T-cell (primary cell): ENCODE measurements at regions not wholly inside any gene's neighbourhood (a gene's known extent, or its start where the extent isn't known, plus 50 kb on each side); places are given as distances from the start of the nearest gene placed in this dataset.

Source experiments
- ATAC-seq, 4 experiments: fragments of 200-7000 bp in 3 of 4; fragments of 150-1000 bp in 1 of 4; cut with Tn5 transposase; replicated peaks in 1 of 4; 1 replicate in 3 of 4; 2 replicates in 1 of 4; pipeline ENCODE4 v1.10.0; 2021; ENCODE audit warnings: moderate library complexity in 3 of 4, mild to moderate bottlenecking in 2 of 4, moderate number of reproducible peaks in 1 of 4
- CTCF ChIA-PET, 2 donors: fragments of 300-600 bp; sonication (Branson Sonifier 250); formaldehyde crosslinking; loops; one replicate each; lab custom pipeline; 2022; ENCODE audit warnings: antibody characterized with exemption in 2 of 2; lab: Charles Lee
- POLR2A ChIA-PET, 2 donors: fragments of 300-600 bp; sonication (Branson Sonifier 250); formaldehyde crosslinking; loops; one replicate each; lab custom pipeline; 2022; ENCODE audit warnings: antibody characterized with exemption in 2 of 2; lab: Charles Lee
- DNase-seq, 35 experiments: peaks; one replicate each; pipeline versions ENCODE4 v3.0.0 to v3.0.0-alpha.2; 2013 to 2023
- H3K27ac ChIP-seq: one replicate; pipeline ENCODE4 v1.5.1; 2013; ENCODE audit warnings: low read length
- H3K27me3 ChIP-seq, 2 experiments: replicated peaks in 1 of 2; 1 replicate in 1 of 2; 2 replicates in 1 of 2; pipeline versions ENCODE4 v1.6.1 to v1.7.0; 2013; ENCODE audit warnings: low read length in 1 of 2, mixed read lengths in 1 of 2; ENCODE audit not compliant: control insufficient read depth in 2 of 2, insufficient read depth in 2 of 2; ENCODE audit errors: extremely low read depth in 1 of 2
- H3K36me3 ChIP-seq, 2 donors: 1 replicate in 1 of 2; 2 replicates in 1 of 2; pipeline versions ENCODE4 v1.6.1 to v1.7.0; 2013; ENCODE audit warnings: low read length in 1 of 2; ENCODE audit not compliant: control insufficient read depth in 2 of 2, insufficient read depth in 1 of 2; ENCODE audit errors: extremely low read depth in 1 of 2
- H3K4me1 ChIP-seq, 2 experiments: 1 replicate in 1 of 2; 2 replicates in 1 of 2; pipeline versions ENCODE4 v1.6.1 to v1.7.0; 2013; ENCODE audit warnings: low read length in 2 of 2, mixed read lengths in 1 of 2; ENCODE audit not compliant: insufficient read depth in 2 of 2, control insufficient read depth in 1 of 2; ENCODE audit errors: extremely low read depth in 1 of 2
- H3K4me3 ChIP-seq, 2 donors: 1 replicate in 1 of 2; 2 replicates in 1 of 2; pipeline versions ENCODE4 v1.5.1 to v1.7.0; 2013; ENCODE audit warnings: mild to moderate bottlenecking in 2 of 2, low read length in 1 of 2, moderate library complexity in 1 of 2; ENCODE audit not compliant: control insufficient read depth in 1 of 2; ENCODE audit errors: extremely low read depth in 1 of 2
- H3K9me3 ChIP-seq: 2 replicates; pipeline ENCODE4 v1.7.0; 2013
- H3K27ac Mint-ChIP-seq, 2 donors: one replicate each; pipeline ENCODE4 v1.8.0; 2020 to 2021; ENCODE audit warnings: mild to moderate bottlenecking in 2 of 2, mixed read lengths in 2 of 2
- H3K27me3 Mint-ChIP-seq, 2 donors: one replicate each; pipeline ENCODE4 v1.8.0; 2021 to 2022; ENCODE audit warnings: mixed read lengths in 2 of 2
- H3K36me3 Mint-ChIP-seq: one replicate; pipeline ENCODE4 v1.8.0; 2021; ENCODE audit warnings: mixed read lengths
- H3K4me1 Mint-ChIP-seq, 3 donors: one replicate each; pipeline ENCODE4 v1.8.0; 2020 to 2022; ENCODE audit warnings: mixed read lengths in 3 of 3, mild to moderate bottlenecking in 1 of 3
- H3K4me3 Mint-ChIP-seq, 3 donors: one replicate each; pipeline ENCODE4 v1.8.0; 2020 to 2022; ENCODE audit warnings: mild to moderate bottlenecking in 3 of 3, mixed read lengths in 3 of 3, moderate library complexity in 3 of 3
- H3K9me3 Mint-ChIP-seq, 3 donors: one replicate each; pipeline ENCODE4 v1.8.0; 2020 to 2022; ENCODE audit warnings: mixed read lengths in 3 of 3
- WGBS: methylation state at CpG from one replicate; pipeline ENCODE4 v1.1.5; 2013; ENCODE audit warnings: missing lambda C conversion rate; ENCODE audit not compliant: insufficient coverage; 5-methylcytosine and 5-hydroxymethylcytosine counted together

GRCh38 chr5:167664222-167664804 lies 627.1 kb upstream of the WWC1 start:
- Mint-ChIP-seq H3K4me1 (no peaks in the 10 kb centered on the region), H3K27ac (no peak overlapping the region), H3K27me3 (no peaks in the 10 kb centered on the region), H3K4me3 (no peak overlapping the region), H3K9me3 (peaks cover 0 to 4% (median 0%) of the 10 kb centered on the region in 3 donors), H3K36me3 (no peaks in the 10 kb centered on the region)
- Histone ChIP-seq H3K9me3 (no peaks in the 10 kb centered on the region), H3K27me3 (no peaks in the 10 kb centered on the region), H3K4me3 (no peak overlapping the region), H3K4me1 (no peaks in the 10 kb centered on the region), H3K36me3 (no peaks in the 10 kb centered on the region), H3K27ac (no peak overlapping the region)
- POLR2A ChIA-PET, result no interaction called here
- no peak for ATAC-seq
- no CpG with 5 or more reads among the region's 3 CpGs for WGBS
- CTCF ChIA-PET, result no interaction called here
- no peak for DNase-seq

GRCh38 chr5:167665841-167666375 lies 625.5 kb upstream of the WWC1 start:
- Mint-ChIP-seq H3K4me3 (no peak overlapping the region), H3K27ac (no peak overlapping the region), H3K36me3 (no peaks in the 10 kb centered on the region), H3K27me3 (no peaks in the 10 kb centered on the region), H3K4me1 (no peaks in the 10 kb centered on the region), H3K9me3 (peaks cover 0 to 4% (median 0%) of the 10 kb centered on the region in 3 donors)
- ChIA-PET POLR2A (no interaction called here), CTCF (no interaction called here)
- no peak overlapping the region for H3K4me3 ChIP-seq
- no peak for ATAC-seq
- H3K4me1 ChIP-seq, result no peaks in the 10 kb centered on the region
- H3K9me3 ChIP-seq, result no peaks in the 10 kb centered on the region
- no peak overlapping the region for H3K27ac ChIP-seq
- H3K36me3 ChIP-seq, result no peaks in the 10 kb centered on the region
- no peaks in the 10 kb centered on the region for H3K27me3 ChIP-seq
- WGBS, result 83% methylated on average over 1 of the region's 5 CpGs
- DNase-seq, result no peak

- ATAC-seq, result no peak
- Histone ChIP-seq H3K9me3 (no peaks in the 10 kb centered on the region), H3K4me1 (no peaks in the 10 kb centered on the region), H3K27ac (no peak overlapping the region), H3K27me3 (no peaks in the 10 kb centered on the region), H3K36me3 (no peaks in the 10 kb centered on the region), H3K4me3 (no peak overlapping the region)
- Mint-ChIP-seq H3K9me3 (peaks cover 0 to 19% (median 5%) of the 10 kb centered on the region in 3 donors), H3K27me3 (no peaks in the 10 kb centered on the region), H3K4me3 (no peak overlapping the region), H3K36me3 (no peaks in the 10 kb centered on the region), H3K4me1 (no peaks in the 10 kb centered on the region), H3K27ac (no peak overlapping the region)
- POLR2A ChIA-PET, result no interaction called here
- CTCF ChIA-PET, result no interaction called here
- 14% methylated on average over 1 of the region's 4 CpGs for WGBS
- DNase-seq, result no peak
These were observed 620.3 kb upstream of the WWC1 start for GRCh38 chr5:167671176-167671575.

- Histone ChIP-seq H3K4me1 (no peaks in the 10 kb centered on the region), H3K36me3 (no peaks in the 10 kb centered on the region), H3K27me3 (no peaks in the 10 kb centered on the region), H3K9me3 (no peaks in the 10 kb centered on the region), H3K4me3 (no peak overlapping the region), H3K27ac (no peak overlapping the region)
- ATAC-seq (no peak), DNase-seq (no peak)
- H3K4me1 Mint-ChIP-seq, result no peaks in the 10 kb centered on the region
- H3K4me3 Mint-ChIP-seq, result no peak overlapping the region
- CTCF ChIA-PET, result no interaction called here
- no peak overlapping the region for H3K27ac Mint-ChIP-seq
- H3K9me3 Mint-ChIP-seq, result peaks cover 6 to 28% (median 8%) of the 10 kb centered on the region in 3 donors
- no CpG with 5 or more reads among the region's 2 CpGs for WGBS
- H3K36me3 Mint-ChIP-seq, result no peaks in the 10 kb centered on the region
- H3K27me3 Mint-ChIP-seq, result no peaks in the 10 kb centered on the region
- POLR2A ChIA-PET, result no interaction called here
These were observed 617.5 kb upstream of the WWC1 start for GRCh38 chr5:167673942-167674341.

GRCh38 chr5:167678481-167678880 lies 613.0 kb upstream of the WWC1 start:
- Histone ChIP-seq H3K27ac (no peak overlapping the region), H3K9me3 (no peaks in the 10 kb centered on the region), H3K36me3 (no peaks in the 10 kb centered on the region), H3K4me1 (no peaks in the 10 kb centered on the region), H3K27me3 (no peaks in the 10 kb centered on the region), H3K4me3 (no peak overlapping the region)
- Mint-ChIP-seq H3K27me3 (no peaks in the 10 kb centered on the region), H3K9me3 (peaks cover 12 to 36% (median 13%) of the 10 kb centered on the region in 3 donors), H3K4me3 (no peak overlapping the region), H3K36me3 (no peaks in the 10 kb centered on the region), H3K4me1 (no peaks in the 10 kb centered on the region), H3K27ac (no peak overlapping the region)
- CTCF ChIA-PET, result no interaction called here
- no CpG with 5 or more reads among the region's 3 CpGs for WGBS
- DNase-seq (no peak), ATAC-seq (no peak)
- POLR2A ChIA-PET, result no interaction called here

GRCh38 chr5:167684251-167684650 lies 607.2 kb upstream of the WWC1 start:
- Mint-ChIP-seq H3K4me3 (no peak overlapping the region), H3K36me3 (no peaks in the 10 kb centered on the region), H3K27ac (no peak overlapping the region), H3K27me3 (no peaks in the 10 kb centered on the region), H3K9me3 (peaks cover 6 to 18% (median 14%) of the 10 kb centered on the region in 3 donors), H3K4me1 (no peaks in the 10 kb centered on the region)
- ATAC-seq, result no peak
- WGBS, result no CpG with 5 or more reads among the region's 3 CpGs
- no peak for DNase-seq
- H3K36me3 ChIP-seq, result no peaks in the 10 kb centered on the region
- no peaks in the 10 kb centered on the region for H3K27me3 ChIP-seq
- H3K9me3 ChIP-seq, result no peaks in the 10 kb centered on the region
- no peak overlapping the region for H3K27ac ChIP-seq
- H3K4me3 ChIP-seq, result no peak overlapping the region
- no peaks in the 10 kb centered on the region for H3K4me1 ChIP-seq
- POLR2A ChIA-PET, result no interaction called here
- CTCF ChIA-PET, result no interaction called here
